ENCODE measurements at regions not wholly inside any gene's neighbourhood (a gene's known extent, or its start where the extent isn't known, plus 50 kb on each side); places are given as distances from the start of the nearest gene placed in this dataset.

GRCh38 chr1:234940841-234941240 is 187.8 kb downstream of the TOMM20 start:
- TF ChIP-seq CTCF (IDR thresholded peaks at IDR 0.05) (no peak), EZH2 (IDR thresholded peaks at IDR 0.05; ENCODE audit: borderline replicate concordance, insufficient read depth, low read depth, low read length, poor library complexity, severe bottlenecking) (no peak)
